DMS 273 treated with DMSO at 0.1 percent for 48 hours (cell line): ENCODE measurements at regions not wholly inside any gene's neighbourhood (a gene's known extent, or its start where the extent isn't known, plus 50 kb on each side); places are given as distances from the start of the nearest gene placed in this dataset.
A peak's percentile ranks its signal among the peaks of the same experiment; 100 is the strongest.
"Not testable (repeated sequence)": the region's sequence is repeated elsewhere in the genome, so short reads cannot be mapped to it uniquely, and the experiment has no call there.

Experiments
- DNase-seq: peaks from one replicate; lab custom pipeline; 2025; lab: John Stamatoyannopoulos, UW

GRCh38 chr5:158264264-158264663 is 405.3 kb upstream of the CLINT1 start:
- DNase-seq = peak; percentile 36

- no peak for DNase-seq
Observed at GRCh38 chr5:158261674-158262367, 402.9 kb upstream of the CLINT1 start.

DNA sequence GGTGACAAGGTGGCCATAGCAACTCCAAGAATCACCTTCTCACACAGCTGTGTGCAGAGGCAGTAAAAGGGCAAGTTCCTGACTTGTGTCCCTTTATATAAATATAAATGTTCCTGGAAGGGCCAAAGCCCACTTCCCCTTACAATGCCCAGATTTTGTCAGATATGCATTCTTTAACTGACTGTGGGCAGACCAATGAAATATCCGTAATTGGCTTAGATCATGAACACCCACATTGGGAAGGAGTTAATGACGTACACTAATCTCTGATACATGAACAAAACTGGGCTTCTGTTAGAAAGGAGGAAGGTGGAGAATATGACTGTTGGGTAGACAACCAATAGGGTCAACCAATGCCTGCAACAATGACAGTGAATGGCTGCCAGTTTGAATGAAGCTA is 397.2 kb upstream of the CLINT1 start:
- DNase-seq = no peak

- no peak for DNase-seq
Observed at GRCh38 chr5:158255609-158256008, 396.7 kb upstream of the CLINT1 start.

DNA sequence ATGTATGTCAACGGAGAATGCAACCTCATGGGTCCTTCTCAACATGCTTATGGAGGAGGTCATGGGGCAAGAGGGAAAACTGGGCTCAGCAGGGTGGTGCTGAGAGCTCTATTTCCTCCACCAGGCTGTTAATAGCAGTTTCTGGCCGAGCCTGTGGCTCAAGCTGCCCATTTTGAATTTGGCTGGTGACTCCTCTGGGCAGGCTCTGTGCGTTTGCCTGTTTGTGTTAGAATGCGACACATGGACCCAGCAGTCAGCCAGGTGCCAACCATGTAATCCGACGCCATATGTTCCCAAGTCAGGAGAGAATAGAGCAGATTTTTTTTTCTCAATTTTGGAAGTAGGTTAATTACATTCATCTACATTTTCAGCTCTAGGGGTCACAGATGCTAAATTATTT is 387.7 kb upstream of the CLINT1 start:
- DNase-seq = peak; percentile 82

- DNase-seq = no peak
Observed at GRCh38 chr5:158245513-158245912, 386.6 kb upstream of the CLINT1 start.

DNA sequence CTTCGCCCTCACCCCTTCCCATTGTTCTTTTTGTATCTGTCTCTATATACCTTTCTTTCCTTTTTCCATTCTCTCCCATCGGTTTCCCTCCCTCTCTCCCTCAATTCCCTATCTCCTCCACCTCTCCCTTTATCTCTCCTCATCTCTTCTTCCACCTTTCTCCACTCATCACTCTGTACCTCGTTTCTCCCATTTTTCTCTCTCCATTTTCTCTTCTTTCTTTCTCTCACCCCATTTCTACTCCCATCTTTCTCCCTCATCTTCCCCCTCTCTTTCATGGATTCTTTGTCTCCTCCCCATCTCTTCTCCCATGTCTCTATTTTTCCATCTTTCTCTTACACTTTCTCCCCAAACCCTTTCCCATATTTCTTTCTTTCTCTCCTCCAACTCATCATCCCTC is 385.9 kb upstream of the CLINT1 start:
- no peak for DNase-seq

DNA sequence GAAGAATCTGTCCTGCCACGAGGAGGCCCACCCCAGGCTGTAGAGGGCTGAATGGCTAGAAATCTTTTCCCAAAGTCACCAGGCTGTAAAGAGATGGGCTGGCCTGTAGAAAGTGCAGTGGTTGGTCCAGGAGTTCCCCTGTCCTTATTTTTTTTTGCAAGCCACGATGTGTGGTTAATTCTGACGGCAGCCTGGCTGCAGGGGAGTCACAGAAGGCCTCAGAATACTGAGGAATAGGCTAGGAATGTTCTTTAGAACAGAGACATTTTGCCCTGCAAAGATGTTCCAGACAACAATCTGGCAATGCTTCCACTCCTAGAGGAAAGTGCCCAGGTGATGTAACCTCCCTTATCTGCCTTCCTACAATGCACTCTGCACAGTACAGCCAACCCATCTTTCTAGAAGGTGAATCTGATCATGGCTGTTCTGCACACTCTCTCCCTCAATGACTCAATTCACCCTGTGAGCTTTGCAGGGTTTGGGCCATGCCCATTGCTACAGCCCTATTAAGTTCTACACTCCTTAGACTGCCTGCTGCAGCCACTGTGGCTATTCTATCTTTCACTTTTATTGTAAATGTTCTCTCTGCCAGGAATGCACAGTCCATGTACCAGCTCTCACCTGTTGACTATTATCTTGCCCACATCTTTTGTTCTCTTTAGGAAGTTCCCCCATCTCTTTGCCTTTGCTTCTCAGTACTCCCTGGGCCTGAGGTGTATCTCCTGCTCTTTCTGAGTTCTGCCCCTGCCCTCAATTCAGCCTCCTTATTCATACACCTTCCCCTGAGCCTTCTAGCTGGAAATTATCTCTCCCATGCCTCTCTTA is 377.8 kb upstream of the CLINT1 start:
- DNase-seq = no peak

DNA sequence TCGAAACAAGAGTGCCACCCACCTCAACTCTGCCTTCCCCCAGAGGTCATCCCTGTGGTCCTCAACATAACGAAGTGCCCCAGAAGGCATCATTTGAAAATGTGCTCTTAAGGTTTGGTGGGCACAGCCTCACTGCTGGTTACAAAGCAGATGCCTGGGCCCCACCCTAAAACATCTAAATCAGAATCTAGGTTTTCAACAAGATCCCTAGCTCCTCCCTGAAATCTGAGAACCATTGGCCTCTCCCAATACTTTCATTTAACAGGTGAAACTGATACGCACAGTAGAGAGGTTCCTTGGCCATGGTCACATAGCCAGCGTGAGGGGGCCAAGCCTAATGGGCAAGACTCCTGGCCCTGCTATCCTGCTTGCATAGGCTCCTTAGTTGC is 376.2 kb upstream of the CLINT1 start:
- DNase-seq = no peak

DNA sequence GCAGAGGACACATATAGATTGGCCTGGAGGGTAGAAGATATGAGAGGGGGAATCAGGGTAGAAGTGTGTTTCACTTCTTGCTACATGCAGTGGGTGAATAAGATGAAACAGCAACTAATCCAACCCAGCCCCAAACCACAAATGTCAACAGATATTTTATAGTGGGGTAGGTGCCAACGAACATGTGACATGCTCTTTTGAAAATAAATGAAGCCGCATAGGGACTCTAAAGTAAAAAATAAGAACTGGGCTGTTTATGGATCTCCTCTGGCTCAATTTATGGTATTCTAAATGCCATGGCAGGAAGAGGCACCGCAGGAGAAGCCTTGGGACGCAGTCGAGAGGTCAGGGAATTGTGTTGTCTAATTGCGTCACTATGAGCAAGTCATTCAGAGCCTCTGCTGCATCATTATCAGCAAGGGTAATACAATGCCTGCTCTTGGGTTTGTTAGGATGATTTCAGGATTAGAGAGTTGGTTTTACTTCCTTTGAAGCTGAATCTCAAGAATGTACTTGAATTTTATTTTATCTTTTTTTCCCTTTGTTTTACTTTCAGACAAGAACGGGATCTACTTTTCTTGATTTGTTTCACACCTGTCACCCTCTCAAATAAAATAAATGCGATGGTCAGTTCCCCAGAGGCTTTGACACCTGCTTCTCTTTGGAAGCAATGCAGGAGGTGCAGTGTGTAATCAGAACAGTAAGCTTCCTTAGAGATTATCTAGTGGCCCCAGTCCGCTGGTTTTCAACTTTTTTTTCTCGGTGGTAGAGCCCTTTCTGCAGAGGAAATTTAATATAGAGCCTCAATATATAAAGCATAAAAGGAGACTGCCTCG is 375.6 kb upstream of the CLINT1 start:
- no peak for DNase-seq

- no peak for DNase-seq
Observed at GRCh38 chr5:158233735-158234322, 374.9 kb upstream of the CLINT1 start.

- not testable (repeated sequence) for DNase-seq
Observed at GRCh38 chr5:158227314-158227713, 368.4 kb upstream of the CLINT1 start.

GRCh38 chr5:158226496-158226895 is 367.6 kb upstream of the CLINT1 start:
- no peak for DNase-seq

- DNase-seq = no peak
Observed at GRCh38 chr5:158224253-158224652, 365.3 kb upstream of the CLINT1 start.

DNA sequence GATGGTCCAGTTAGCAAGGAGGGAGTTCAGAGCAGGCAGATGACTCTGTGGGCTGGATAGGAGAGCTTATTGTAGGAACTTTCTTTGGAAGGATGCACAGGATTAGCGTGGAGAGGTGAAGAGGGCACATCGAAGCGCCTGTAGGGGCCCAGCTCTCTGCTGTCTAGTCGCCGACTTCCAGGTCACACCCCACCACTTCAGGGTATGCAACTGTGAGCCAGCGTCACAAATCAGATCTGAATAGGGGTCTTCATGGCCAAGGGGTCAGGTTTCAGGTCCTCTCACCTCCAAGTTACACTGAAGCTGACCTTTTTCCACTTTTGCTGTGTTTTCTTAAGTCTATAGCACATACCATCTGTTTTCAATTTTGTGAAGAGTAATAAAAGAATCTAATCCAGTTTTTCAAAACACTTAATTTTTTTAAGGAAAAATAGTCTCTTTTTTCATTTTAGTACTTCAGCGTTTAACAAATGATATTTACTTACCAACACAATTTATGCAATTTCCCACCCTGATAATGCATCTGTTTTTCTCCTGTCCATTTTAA is 364.2 kb upstream of the CLINT1 start:
- DNase-seq = no peak

GRCh38 chr5:158212917-158213316 is 354.0 kb upstream of the CLINT1 start:
- no peak for DNase-seq

GRCh38 chr5:158212237-158212636 is 353.3 kb upstream of the CLINT1 start:
- DNase-seq = no peak

DNA sequence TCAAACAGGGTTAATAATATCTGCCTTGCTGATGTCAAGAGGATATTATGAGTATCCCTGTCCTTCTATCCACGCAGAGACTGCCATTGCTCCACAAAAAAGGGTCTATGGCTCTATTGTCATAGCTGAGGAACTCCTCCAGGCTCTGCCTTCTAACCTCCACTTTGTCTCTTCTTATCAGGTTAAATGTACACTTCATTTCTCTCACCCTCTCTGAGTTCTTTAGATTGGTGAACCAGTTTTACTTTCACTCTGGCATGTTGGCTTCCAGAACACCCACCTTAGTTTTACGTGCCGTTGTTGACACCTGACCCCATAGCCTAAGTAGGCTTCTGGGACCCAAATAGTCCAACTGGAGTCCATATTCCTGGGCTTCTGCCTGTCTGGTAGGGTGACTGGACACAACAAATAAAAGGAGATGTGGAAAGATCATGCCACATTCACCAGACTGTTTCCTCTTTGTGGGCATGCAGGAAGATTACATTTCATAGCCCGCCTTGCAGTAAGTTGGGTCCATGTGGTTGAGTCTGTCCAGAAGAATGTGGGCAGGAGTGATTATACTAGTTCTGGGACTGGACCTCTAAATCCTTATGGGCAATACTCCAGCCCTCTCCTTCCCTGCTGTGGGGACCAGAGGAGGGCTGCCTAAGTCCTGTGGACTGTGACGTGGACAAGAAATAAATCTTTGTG is 350.4 kb upstream of the CLINT1 start:
- no peak for DNase-seq

GRCh38 chr5:158207733-158208132 is 348.8 kb upstream of the CLINT1 start:
- DNase-seq = no peak

DNA sequence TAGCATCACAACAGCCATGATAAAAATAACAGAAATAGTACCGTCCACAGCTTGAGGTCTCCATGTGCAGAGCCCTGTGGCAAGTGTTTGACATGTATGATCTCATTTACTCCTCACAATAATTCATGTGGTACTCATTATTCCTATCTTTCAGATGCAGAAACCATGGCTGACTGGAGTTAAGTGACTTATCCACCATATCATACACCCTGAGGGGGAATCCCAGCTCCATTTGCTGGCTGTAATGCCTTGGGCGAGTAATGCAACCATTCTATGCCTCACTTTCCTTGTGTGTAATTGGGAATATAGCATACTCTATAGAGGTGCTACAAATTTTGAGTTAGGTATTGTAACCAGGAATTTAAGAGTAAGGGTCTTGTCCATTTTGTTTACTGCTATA is 347.0 kb upstream of the CLINT1 start:
- DNase-seq = no peak

DNA sequence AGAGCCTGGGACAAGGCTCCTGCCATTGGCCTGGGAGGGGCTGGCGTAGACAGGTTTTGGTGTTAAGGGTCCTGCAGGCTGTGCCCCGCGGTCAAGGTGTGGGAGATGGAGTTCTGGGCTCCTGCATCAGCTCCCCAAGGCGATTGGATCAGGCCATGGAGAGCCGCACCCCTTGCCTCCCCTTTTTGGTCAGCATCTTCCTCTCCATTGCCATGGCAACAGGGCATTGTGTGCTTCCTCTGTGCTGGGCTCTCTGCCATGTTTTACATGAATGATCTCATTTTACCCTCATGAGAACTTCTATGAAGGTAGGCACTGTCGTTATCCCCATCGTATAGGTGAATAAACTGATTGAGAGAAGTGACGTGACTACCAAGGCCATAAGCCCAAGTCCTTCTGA is 344.3 kb upstream of the CLINT1 start:
- DNase-seq = no peak
